ENCODE measurements at regions not wholly inside any gene's neighbourhood (a gene's known extent, or its start where the extent isn't known, plus 50 kb on each side); places are given as distances from the start of the nearest gene placed in this dataset.

DNA sequence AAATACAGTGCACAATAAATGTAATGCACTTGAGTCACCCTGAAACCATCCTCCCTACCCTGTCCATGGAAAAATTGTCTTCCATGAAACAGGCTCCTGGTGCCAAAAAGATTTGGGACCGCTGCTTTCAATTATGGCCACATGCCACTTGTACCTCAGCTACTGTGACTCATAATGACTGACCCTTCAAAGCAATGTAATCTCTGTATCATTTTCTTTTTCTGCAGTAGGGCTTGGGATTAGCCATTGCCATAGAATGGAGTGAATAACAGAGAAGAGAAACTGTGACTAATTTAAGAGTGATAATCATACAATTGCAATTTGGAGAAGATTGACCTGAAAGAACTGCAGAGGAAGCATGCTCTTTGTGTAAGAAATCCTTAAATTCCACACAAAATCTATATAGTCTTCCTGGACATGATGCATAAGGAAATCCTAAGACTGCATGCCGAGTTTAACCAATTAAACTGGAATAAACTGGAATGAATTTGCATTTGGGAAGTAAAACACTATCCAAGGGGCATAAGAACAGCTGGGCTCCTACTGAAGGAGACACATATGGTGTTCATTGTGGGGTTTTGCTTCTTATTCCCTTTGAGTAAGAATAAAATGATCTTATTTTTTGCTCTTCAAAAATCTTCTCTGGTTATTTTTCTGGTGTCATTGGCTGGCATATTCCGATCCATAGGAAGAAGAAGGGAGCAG, 59.5 kb upstream of the SLC7A1 start:
- DNase-seq (ENCODE audit: low read depth): no peak

DNA sequence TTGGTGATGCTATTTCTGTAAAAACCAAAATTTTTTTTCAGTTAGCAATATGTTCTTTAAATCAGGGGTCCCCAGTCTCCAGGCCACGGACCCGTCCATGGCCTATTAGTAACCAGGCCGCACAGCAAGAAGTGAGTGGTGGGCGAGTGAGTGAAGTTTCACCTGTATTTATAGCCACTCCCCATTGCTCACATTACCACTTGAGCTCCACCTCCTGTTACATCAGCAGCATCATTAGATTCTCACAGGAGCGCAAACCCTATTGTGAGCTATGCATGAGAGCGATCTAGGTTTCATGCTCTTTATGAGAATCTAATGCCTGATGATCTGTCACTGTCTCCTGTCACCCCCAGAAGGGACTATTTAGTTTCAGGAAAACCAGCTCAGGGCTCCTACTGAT, 58.9 kb upstream of the SLC7A1 start:
- no peak for DNase-seq (ENCODE audit: low read depth)

- no peak for DNase-seq (ENCODE audit: low read depth)
Observed at GRCh38 chr13:29648760-29649159, 53.3 kb upstream of the SLC7A1 start.
